Tibial nerve (tissue), 3 donors: ENCODE measurements at regions not wholly inside any gene's neighbourhood (a gene's known extent, or its start where the extent isn't known, plus 50 kb on each side); places are given as distances from the start of the nearest gene placed in this dataset.

Experiments
- CTCF ChIP-seq, 5 experiments: fragments of 200-600 bp in 3 of 5; fragments of 450-650 bp in 2 of 5; sonication (generic) in 3 of 5; IDR thresholded peaks; one replicate each; pipeline ENCODE4 v1.5.1; 2016 to 2019; ENCODE audit warnings: antibody characterized with exemption in 5 of 5, mild to moderate bottlenecking in 3 of 5, moderate library complexity in 2 of 5
- POLR2A ChIP-seq, 2 donors: fragments of 450-650 bp; IDR thresholded peaks; one replicate each; pipeline ENCODE4 v1.6.1; 2017; ENCODE audit warnings: antibody characterized with exemption in 2 of 2, mild to moderate bottlenecking in 2 of 2, moderate library complexity in 2 of 2

GRCh38 chr3:8276506-8276905 is 225.1 kb upstream of the LMCD1 start:
- TF ChIP-seq CTCF (IDR thresholded peaks at IDR 0.05) (no peak), POLR2A (IDR thresholded peaks at IDR 0.05) (no peak)
